ENCODE measurements at regions not wholly inside any gene's neighbourhood (a gene's known extent, or its start where the extent isn't known, plus 50 kb on each side); places are given as distances from the start of the nearest gene placed in this dataset.

- no peak for TF ChIP-seq CTCF (IDR thresholded peaks at IDR 0.05)
- TF ChIP-seq TCF7L2 (IDR thresholded peaks at IDR 0.05; ENCODE audit: low read depth, low read length) = no peak
- no peak for TF ChIP-seq REST (IDR thresholded peaks at IDR 0.05; ENCODE audit: insufficient read depth in 1 of 2, low read depth in 2 of 2, low read length in 1 of 2)
- no peak for TF ChIP-seq POLR2AphosphoS5 (IDR thresholded peaks at IDR 0.05; ENCODE audit: low read depth, low read length)
- TF ChIP-seq SIN3A (IDR thresholded peaks at IDR 0.05; ENCODE audit: borderline replicate concordance, insufficient read depth, low read depth, low read length) = no peak
Observed at GRCh38 chr11:116644941-116645305, 127.9 kb downstream of the BUD13 start.
